SH-SY5Y (cell line): ENCODE measurements at regions not wholly inside any gene's neighbourhood (a gene's known extent, or its start where the extent isn't known, plus 50 kb on each side); places are given as distances from the start of the nearest gene placed in this dataset.

Experiments
- GATA2 ChIP-seq: IDR thresholded peaks from 2 replicates; pipeline ENCODE4 v1.6.1; 2011; ENCODE audit warnings: mild to moderate bottlenecking, low read depth, low read length
- GATA3 ChIP-seq: IDR thresholded peaks from 2 replicates; pipeline ENCODE4 v1.6.1; 2011; ENCODE audit warnings: low read depth, mild to moderate bottlenecking, low read length, moderate library complexity

DNA sequence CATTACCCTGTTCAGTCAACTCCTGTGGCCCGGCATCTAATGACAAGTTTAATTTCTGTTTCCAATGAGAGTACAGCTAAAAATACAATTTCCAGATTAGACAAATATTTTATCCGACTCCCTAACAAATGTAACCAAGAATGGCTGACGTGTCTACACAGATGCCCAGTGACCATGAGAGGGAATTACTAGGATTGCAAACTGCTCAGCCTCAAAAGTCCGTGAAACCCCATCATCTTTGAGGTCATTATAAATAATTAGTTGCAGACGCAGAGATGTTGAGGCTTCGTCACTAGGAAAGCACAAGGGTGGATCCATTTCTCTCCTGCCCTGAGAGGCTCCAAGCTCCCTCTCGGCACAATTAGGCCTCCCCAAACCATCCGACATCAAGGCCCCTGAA, 104.1 kb upstream of the ZNF507 start:
- TF ChIP-seq GATA3: no peak
- no peak for TF ChIP-seq GATA2
